GM12872 (cell line): ENCODE measurements at regions not wholly inside any gene's neighbourhood (a gene's known extent, or its start where the extent isn't known, plus 50 kb on each side); places are given as distances from the start of the nearest gene placed in this dataset.

Experiments used
- TF ChIP-seq, protein P1 (sequence below): IDR thresholded peaks from 3 replicates; pipeline ENCODE4 v1.5.1; 2011; ENCODE audit warnings: low read depth, mild to moderate bottlenecking, low read length, moderate library complexity; ENCODE audit not compliant: insufficient read depth

DNA sequence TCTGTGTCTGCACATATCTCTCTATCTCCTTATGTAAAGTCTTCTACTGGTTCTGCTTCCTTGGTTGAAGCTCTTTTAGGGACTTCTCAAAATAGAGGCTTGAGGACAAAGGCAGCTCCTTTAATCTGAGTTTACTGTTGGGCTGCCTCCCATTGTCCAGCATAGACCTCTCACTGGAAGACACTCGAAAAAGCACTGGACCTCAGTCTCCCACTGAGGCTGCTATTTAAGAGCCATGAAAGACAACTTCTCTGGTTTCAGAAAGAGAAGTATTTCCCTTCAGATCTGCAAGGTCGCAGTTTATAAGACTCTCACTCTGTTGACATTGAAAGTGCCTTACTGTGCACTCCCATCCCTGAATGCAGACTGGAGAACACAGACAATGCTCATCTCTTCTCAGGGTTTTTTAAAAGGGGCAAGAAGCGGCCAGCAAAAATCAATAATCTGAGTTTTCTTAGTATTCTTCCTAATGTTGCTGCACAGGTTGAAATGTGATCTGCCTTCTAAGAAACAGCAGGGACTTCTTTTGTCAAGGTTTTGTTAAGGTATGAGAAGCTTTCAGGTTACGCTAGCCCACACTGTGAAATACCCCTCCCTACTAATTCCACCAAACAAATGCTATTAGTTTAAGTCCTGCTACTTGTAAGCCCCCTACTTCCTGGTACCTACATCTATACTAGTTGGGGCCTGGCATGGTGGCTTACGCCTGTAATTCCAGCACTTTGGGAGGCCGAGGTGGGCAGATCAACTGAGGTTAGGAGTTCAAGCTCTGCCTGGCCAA is 450.0 kb upstream of the SLC10A2 start:
- TF ChIP-seq, protein P1, sequence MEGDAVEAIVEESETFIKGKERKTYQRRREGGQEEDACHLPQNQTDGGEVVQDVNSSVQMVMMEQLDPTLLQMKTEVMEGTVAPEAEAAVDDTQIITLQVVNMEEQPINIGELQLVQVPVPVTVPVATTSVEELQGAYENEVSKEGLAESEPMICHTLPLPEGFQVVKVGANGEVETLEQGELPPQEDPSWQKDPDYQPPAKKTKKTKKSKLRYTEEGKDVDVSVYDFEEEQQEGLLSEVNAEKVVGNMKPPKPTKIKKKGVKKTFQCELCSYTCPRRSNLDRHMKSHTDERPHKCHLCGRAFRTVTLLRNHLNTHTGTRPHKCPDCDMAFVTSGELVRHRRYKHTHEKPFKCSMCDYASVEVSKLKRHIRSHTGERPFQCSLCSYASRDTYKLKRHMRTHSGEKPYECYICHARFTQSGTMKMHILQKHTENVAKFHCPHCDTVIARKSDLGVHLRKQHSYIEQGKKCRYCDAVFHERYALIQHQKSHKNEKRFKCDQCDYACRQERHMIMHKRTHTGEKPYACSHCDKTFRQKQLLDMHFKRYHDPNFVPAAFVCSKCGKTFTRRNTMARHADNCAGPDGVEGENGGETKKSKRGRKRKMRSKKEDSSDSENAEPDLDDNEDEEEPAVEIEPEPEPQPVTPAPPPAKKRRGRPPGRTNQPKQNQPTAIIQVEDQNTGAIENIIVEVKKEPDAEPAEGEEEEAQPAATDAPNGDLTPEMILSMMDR, result no peak

DNA sequence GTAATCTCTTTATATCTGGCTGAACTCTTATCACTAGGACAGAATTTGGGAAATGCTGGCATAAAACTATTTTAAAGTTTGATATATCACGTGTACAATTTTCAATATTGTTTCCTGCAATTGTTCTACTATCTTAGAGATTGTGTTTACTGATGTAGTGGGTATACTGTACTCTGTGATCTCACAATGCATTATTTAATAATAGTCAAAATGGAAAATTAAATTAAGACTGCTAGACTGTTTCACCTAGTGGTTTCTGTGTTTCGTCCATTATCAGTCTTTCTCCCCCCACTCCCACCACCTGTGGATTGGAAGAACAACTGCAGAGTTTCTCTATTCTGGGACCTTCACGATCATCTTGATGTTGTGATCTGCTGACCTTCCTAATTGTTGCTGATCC is 449.2 kb upstream of the SLC10A2 start:
- TF ChIP-seq, protein P1, result no peak

DNA sequence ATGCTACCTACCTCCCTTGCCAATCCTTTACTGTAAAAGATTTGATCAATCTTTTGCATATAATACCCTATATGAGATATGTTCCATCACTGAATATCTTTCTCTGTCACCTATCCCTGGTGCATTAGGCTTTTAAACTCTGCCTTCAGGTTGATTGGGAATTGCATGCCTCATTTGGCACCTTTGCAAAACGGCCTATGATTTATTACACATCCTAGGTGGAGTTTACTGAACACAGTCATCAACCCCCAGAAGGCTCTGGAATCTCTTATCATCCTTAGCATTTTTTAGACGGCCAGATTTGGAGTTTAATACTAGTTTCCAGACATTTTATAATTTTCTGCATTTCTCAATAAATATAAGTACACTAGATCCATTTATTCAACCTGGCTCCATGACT is 448.4 kb upstream of the SLC10A2 start:
- TF ChIP-seq, protein P1, result no peak

DNA sequence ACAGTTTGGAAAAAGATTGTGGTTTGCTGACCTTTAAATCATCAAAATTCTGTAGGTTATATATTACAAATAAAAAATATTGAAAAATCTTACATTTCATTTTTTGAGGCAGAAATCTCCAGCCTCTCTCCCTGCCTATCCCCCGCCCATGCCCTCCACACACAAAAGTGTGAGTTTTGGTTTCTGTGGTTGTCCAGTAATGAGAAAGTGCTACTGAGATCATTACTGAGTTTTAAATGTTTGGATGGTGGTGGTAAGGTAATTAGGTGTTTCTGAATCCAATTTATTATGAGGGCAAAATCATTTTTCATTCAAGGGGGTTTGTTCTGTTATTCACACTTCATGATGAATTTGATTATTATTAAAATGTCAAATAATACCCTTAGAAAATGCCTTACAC is 448.0 kb upstream of the SLC10A2 start:
- TF ChIP-seq, protein P1, result no peak

DNA sequence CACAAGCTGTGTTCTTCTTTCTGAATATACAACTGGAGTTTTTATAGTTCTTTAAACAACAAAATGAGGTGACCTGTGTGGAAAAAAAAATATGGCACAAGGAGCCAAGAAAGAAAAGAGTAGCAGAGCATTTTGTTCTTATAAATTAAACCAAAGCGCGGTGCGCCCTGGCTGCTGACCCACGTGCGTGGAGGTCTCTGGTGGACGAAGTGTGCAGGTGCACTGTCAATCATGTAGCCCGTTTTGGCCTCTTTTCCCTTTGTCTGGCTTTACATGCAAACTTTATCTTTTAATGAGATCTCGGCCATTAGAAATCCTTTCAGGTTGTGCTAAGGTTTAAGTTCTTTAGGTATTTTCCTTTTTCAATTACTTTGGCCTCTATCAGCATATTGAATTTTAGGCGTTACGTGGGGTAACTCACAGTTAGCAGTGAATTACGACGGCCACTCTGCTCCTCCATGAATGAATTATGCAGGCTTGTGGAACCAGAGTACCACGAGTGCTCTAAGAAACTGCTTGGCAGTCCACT is 443.9 kb upstream of the SLC10A2 start:
- TF ChIP-seq, protein P1, result peak; percentile 24; the same call in 1 of the 3 replicates

DNA sequence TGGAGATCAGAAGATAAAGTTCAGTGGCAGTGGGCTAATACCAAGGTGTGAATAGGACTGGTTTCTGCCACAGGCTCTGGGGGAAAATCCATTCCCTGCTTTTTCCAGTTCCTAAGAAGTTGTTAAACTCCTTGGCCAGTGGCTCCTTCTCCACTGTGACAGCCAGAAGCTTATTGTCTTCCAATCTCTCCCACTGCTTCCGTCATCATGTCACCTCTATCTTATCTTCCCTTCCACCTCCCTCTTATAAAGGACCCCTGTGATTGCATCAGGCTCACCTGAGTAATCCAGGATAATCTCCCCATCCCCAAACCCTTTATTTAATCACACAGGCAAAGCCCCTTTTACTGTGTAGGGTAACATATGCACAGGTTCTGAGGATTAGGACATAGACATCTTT is 431.2 kb upstream of the SLC10A2 start:
- TF ChIP-seq, protein P1, result no peak

DNA sequence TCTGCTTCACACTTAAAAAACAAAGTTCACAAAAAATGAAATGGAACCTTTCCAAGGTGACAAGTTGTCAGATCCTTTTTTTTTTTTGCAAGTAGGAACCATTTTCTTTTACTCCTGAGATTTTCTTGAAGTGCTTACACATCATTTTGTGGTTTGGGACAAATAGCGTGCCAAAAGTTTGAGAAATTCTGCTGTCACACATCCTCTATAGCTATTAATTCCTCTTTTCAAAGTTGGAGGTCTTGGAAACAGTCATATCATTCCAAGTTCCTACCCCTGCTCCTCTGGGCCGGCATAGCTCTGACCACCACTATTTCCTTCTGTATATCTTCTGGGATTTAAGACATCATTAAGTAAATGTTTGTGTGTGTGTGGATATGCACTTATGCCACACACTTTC is 421.6 kb upstream of the SLC10A2 start:
- TF ChIP-seq, protein P1, result no peak
